Testis (tissue), 2 donors: ENCODE measurements at regions not wholly inside any gene's neighbourhood (a gene's known extent, or its start where the extent isn't known, plus 50 kb on each side); places are given as distances from the start of the nearest gene placed in this dataset.

ENCODE experiments used
- POLR2A ChIP-seq: fragments of 450-650 bp; IDR thresholded peaks from one replicate; pipeline ENCODE4 v1.6.1; 2017; ENCODE audit warnings: antibody characterized with exemption, mild to moderate bottlenecking, moderate library complexity
- TF ChIP-seq, protein P1 (sequence below), 3 experiments: fragments of 450-650 bp in 2 of 3; fragments of 200-600 bp in 1 of 3; sonication (generic) in 1 of 3; IDR thresholded peaks; one replicate each; pipeline ENCODE4 v1.5.1; 2016 to 2019; ENCODE audit warnings: antibody characterized with exemption in 3 of 3, mild to moderate bottlenecking in 2 of 3, moderate library complexity in 1 of 3

DNA sequence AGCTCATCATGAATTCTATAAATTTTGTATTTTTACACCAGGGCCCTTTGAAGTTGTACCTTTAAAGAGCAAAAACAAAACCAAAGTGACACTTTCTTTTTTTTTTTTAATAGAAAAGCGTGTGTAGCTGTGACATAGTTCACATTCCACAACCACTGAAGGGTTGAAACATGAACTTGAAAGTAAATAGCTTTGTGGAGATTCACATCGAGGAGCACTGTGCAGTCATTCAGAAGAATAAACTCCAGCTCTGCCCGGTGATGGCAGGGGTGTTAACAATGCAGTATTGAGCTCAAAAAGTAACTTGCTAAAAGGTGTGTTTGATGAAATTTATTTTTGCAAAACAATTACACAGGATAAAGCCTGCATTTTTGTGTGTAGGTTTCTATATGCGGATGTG, 1166.2 kb downstream of the TBC1D22A start:
- TF ChIP-seq POLR2A: no peak
- TF ChIP-seq, protein P1, sequence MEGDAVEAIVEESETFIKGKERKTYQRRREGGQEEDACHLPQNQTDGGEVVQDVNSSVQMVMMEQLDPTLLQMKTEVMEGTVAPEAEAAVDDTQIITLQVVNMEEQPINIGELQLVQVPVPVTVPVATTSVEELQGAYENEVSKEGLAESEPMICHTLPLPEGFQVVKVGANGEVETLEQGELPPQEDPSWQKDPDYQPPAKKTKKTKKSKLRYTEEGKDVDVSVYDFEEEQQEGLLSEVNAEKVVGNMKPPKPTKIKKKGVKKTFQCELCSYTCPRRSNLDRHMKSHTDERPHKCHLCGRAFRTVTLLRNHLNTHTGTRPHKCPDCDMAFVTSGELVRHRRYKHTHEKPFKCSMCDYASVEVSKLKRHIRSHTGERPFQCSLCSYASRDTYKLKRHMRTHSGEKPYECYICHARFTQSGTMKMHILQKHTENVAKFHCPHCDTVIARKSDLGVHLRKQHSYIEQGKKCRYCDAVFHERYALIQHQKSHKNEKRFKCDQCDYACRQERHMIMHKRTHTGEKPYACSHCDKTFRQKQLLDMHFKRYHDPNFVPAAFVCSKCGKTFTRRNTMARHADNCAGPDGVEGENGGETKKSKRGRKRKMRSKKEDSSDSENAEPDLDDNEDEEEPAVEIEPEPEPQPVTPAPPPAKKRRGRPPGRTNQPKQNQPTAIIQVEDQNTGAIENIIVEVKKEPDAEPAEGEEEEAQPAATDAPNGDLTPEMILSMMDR (IDR thresholded peaks at IDR 0.05): no peak
